ENCODE measurements at regions not wholly inside any gene's neighbourhood (a gene's known extent, or its start where the extent isn't known, plus 50 kb on each side); places are given as distances from the start of the nearest gene placed in this dataset.
"Not testable (repeated sequence)": the region's sequence is repeated elsewhere in the genome, so short reads cannot be mapped to it uniquely, and the experiment has no call there.

DNA sequence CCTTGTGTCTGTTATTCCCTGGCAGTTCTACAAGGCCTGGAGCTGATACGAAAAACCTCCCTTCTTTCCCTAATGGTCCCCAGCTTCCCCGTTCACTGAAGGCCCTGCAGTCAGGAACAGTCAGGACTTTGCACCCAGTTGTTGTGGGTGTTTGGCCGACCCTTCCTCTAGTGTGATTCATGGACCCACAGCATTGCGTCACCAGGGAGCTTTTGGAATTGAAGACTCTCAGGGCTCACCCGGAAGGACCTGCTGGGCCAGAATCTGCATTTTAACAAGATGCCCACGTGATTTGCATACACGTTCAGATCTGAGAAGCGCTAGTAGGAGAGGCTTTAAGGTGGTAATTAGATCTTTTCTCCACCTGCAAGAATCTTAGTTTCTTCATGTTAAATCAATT, 136.8 kb upstream of the CCZ1B start:
- TF ChIP-seq, protein P1, sequence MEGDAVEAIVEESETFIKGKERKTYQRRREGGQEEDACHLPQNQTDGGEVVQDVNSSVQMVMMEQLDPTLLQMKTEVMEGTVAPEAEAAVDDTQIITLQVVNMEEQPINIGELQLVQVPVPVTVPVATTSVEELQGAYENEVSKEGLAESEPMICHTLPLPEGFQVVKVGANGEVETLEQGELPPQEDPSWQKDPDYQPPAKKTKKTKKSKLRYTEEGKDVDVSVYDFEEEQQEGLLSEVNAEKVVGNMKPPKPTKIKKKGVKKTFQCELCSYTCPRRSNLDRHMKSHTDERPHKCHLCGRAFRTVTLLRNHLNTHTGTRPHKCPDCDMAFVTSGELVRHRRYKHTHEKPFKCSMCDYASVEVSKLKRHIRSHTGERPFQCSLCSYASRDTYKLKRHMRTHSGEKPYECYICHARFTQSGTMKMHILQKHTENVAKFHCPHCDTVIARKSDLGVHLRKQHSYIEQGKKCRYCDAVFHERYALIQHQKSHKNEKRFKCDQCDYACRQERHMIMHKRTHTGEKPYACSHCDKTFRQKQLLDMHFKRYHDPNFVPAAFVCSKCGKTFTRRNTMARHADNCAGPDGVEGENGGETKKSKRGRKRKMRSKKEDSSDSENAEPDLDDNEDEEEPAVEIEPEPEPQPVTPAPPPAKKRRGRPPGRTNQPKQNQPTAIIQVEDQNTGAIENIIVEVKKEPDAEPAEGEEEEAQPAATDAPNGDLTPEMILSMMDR (IDR thresholded peaks at IDR 0.05; ENCODE audit: low read depth, low read length): not testable (repeated sequence)
- not testable (repeated sequence) for TF ChIP-seq EZH2phosphoT487 (IDR thresholded peaks at IDR 0.05; ENCODE audit: low read depth)

Data from OCI-LY3 (cell line).